ENCODE measurements at regions not wholly inside any gene's neighbourhood (a gene's known extent, or its start where the extent isn't known, plus 50 kb on each side); places are given as distances from the start of the nearest gene placed in this dataset.

DNA sequence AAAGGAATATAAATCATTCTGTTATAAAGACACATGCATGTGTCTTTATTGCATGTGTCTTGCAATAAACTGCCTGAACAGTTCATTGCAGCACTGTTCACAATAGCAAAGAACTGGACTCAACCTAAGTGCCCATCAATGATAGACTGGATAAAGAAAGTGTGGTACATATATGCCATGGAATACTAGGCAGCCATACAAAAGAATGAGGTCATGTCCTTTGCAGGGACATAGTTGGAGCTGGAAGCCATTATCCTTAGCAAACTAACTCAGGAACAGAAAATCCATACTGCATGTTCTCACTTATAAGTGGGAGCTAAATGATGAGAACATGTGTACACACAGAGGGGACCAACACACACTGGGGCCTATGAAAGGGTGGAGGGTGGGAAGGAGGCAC, 63.7 kb upstream of the CHD1 start:
- no peak for DNase-seq

- no peak for DNase-seq
Observed at GRCh38 chr5:98989727-98990126, 60.9 kb upstream of the CHD1 start.

GRCh38 chr5:98986587-98986986, 57.8 kb upstream of the CHD1 start:
- no peak for DNase-seq

GRCh38 chr5:98982880-98983279, 54.1 kb upstream of the CHD1 start:
- no peak for DNase-seq
